ENCODE measurements at regions not wholly inside any gene's neighbourhood (a gene's known extent, or its start where the extent isn't known, plus 50 kb on each side); places are given as distances from the start of the nearest gene placed in this dataset.

GRCh38 chr14:25887251-25887878 lies 710.5 kb downstream of the NOVA1 start:
- TF ChIP-seq CTCF (conservative IDR thresholded peaks at IDR 0.05; ENCODE audit: low read depth, low read length) (no peak), USF2 (IDR thresholded peaks at IDR 0.05; ENCODE audit: low read depth, low read length) (no peak), BHLHE40 (IDR thresholded peaks at IDR 0.05; ENCODE audit: low read depth, low read length) (no peak), MXI1 (IDR thresholded peaks at IDR 0.05; ENCODE audit: borderline replicate concordance, low read depth, low read length) (no peak), RAD21 (IDR thresholded peaks at IDR 0.05; ENCODE audit: low read length) (no peak), NFE2L2 (IDR thresholded peaks at IDR 0.05; ENCODE audit: low read depth, low read length) (no peak), CEBPB (IDR thresholded peaks at IDR 0.05; ENCODE audit: low read depth, low read length) (no peak), RFX5 (IDR thresholded peaks at IDR 0.05; ENCODE audit: low read depth, low read length) (no peak)
